ENCODE measurements at regions not wholly inside any gene's neighbourhood (a gene's known extent, or its start where the extent isn't known, plus 50 kb on each side); places are given as distances from the start of the nearest gene placed in this dataset.

GRCh38 chr21:27590271-27590670 lies 623.4 kb upstream of the ADAMTS5 start:
- H3K27me3 ChIP-seq (ENCODE audit: control insufficient read depth, low read length) = no peaks in the 10 kb centered on the region
- peaks cover 3% of the 10 kb centered on the region; the same call in 1 of the 2 replicates for H3K9me3 ChIP-seq (ENCODE audit: control insufficient read depth, insufficient read depth, low read length)
- H4K20me1 ChIP-seq (ENCODE audit: control insufficient read depth, insufficient read depth, low read depth, low read length) = no peaks in the 10 kb centered on the region
- TF ChIP-seq EZH2phosphoT487 (IDR thresholded peaks at IDR 0.05; ENCODE audit: borderline replicate concordance, low read length) (no peak), CTCF (IDR thresholded peaks at IDR 0.05; ENCODE audit: low read depth, low read length, poor library complexity, severe bottlenecking) (no peak)
- H3K4me2 ChIP-seq (ENCODE audit: low read length) = no peak overlapping the region
- H3K36me3 ChIP-seq (ENCODE audit: control insufficient read depth, low read length) = no peaks in the 10 kb centered on the region
- H3K27ac ChIP-seq (ENCODE audit: low read depth, low read length) = no peak overlapping the region
- no peaks in the 10 kb centered on the region for H3F3A ChIP-seq (ENCODE audit: control insufficient read depth, insufficient read depth)
- H3K4me3 ChIP-seq (ENCODE audit: low read length) = no peak overlapping the region
- no peaks in the 10 kb centered on the region for H3K9me2 ChIP-seq (replicated peaks; ENCODE audit: control insufficient read depth, low read length)
- H3K79me2 ChIP-seq (ENCODE audit: control insufficient read depth, low read length) = no peaks in the 10 kb centered on the region
- no peaks in the 10 kb centered on the region for H3K4me1 ChIP-seq (ENCODE audit: control insufficient read depth, low read length)

GRCh38 chr21:27589781-27590180 lies 622.9 kb upstream of the ADAMTS5 start:
- no peak overlapping the region for H3K4me3 ChIP-seq (ENCODE audit: low read length)
- H3K4me1 ChIP-seq (ENCODE audit: control insufficient read depth, low read length) = no peaks in the 10 kb centered on the region
- H3K27ac ChIP-seq (ENCODE audit: low read depth, low read length) = no peak overlapping the region
- no peaks in the 10 kb centered on the region for H4K20me1 ChIP-seq (ENCODE audit: control insufficient read depth, insufficient read depth, low read depth, low read length)
- H3F3A ChIP-seq (ENCODE audit: control insufficient read depth, insufficient read depth) = no peaks in the 10 kb centered on the region
- no peaks in the 10 kb centered on the region for H3K9me2 ChIP-seq (replicated peaks; ENCODE audit: control insufficient read depth, low read length)
- TF ChIP-seq EZH2phosphoT487 (IDR thresholded peaks at IDR 0.05; ENCODE audit: borderline replicate concordance, low read length) (no peak), CTCF (IDR thresholded peaks at IDR 0.05; ENCODE audit: low read depth, low read length, poor library complexity, severe bottlenecking) (no peak)
- H3K36me3 ChIP-seq (ENCODE audit: control insufficient read depth, low read length) = no peaks in the 10 kb centered on the region
- no peaks in the 10 kb centered on the region for H3K27me3 ChIP-seq (ENCODE audit: control insufficient read depth, low read length)
- H3K79me2 ChIP-seq (ENCODE audit: control insufficient read depth, low read length) = no peaks in the 10 kb centered on the region
- H3K4me2 ChIP-seq (ENCODE audit: low read length) = no peak overlapping the region
- H3K9me3 ChIP-seq (ENCODE audit: control insufficient read depth, insufficient read depth, low read length) = peaks cover 3% of the 10 kb centered on the region; the same call in 1 of the 2 replicates

- no peak for TF ChIP-seq CTCF (IDR thresholded peaks at IDR 0.05; ENCODE audit: low read depth, low read length, poor library complexity, severe bottlenecking)
- TF ChIP-seq EZH2phosphoT487 (IDR thresholded peaks at IDR 0.05; ENCODE audit: borderline replicate concordance, low read length) = no peak
- Histone ChIP-seq H3K79me2 (ENCODE audit: control insufficient read depth, low read length) (no peaks in the 10 kb centered on the region), H3K9me3 (ENCODE audit: control insufficient read depth, insufficient read depth, low read length) (peaks cover 3% of the 10 kb centered on the region; the same call in 1 of the 2 replicates), H4K20me1 (ENCODE audit: control insufficient read depth, insufficient read depth, low read depth, low read length) (no peaks in the 10 kb centered on the region), H3K4me1 (ENCODE audit: control insufficient read depth, low read length) (no peaks in the 10 kb centered on the region), H3K9me2 (replicated peaks; ENCODE audit: control insufficient read depth, low read length) (no peaks in the 10 kb centered on the region), H3K4me2 (ENCODE audit: low read length) (no peak overlapping the region), H3K36me3 (ENCODE audit: control insufficient read depth, low read length) (no peaks in the 10 kb centered on the region), H3K27me3 (ENCODE audit: control insufficient read depth, low read length) (no peaks in the 10 kb centered on the region), H3K4me3 (ENCODE audit: low read length) (no peak overlapping the region), H3F3A (ENCODE audit: control insufficient read depth, insufficient read depth) (no peaks in the 10 kb centered on the region), H3K27ac (ENCODE audit: low read depth, low read length) (no peak overlapping the region)
These were observed 620.1 kb upstream of the ADAMTS5 start for GRCh38 chr21:27586986-27587385.
